ENCODE measurements at regions not wholly inside any gene's neighbourhood (a gene's known extent, or its start where the extent isn't known, plus 50 kb on each side); places are given as distances from the start of the nearest gene placed in this dataset.

- no peak for DNase-seq
Measured at GRCh38 chr7:119392-120163, 72.8 kb upstream of the FAM20C start.

- DNase-seq = no peak
Measured at GRCh38 chr7:120164-120991, 72.0 kb upstream of the FAM20C start.

- DNase-seq = no peak
Measured at GRCh38 chr7:121002-121785, 71.2 kb upstream of the FAM20C start.

GRCh38 chr7:123237-123636 lies 69.1 kb upstream of the FAM20C start:
- DNase-seq = no peak

- no peak for DNase-seq
Measured at GRCh38 chr7:124130-124949, 68.0 kb upstream of the FAM20C start.

- DNase-seq = no peak
Measured at GRCh38 chr7:125061-125475, 67.3 kb upstream of the FAM20C start.

GRCh38 chr7:125661-126060 lies 66.7 kb upstream of the FAM20C start:
- DNase-seq = no peak

- no peak for DNase-seq
Measured at GRCh38 chr7:126368-126767, 66.0 kb upstream of the FAM20C start.

- DNase-seq = no peak
Measured at GRCh38 chr7:127064-127598, 65.2 kb upstream of the FAM20C start.

GRCh38 chr7:128171-129080 lies 63.9 kb upstream of the FAM20C start:
- no peak for DNase-seq

- DNase-seq = no peak
Measured at GRCh38 chr7:129366-130221, 62.8 kb upstream of the FAM20C start.

GRCh38 chr7:130222-130572 lies 62.2 kb upstream of the FAM20C start:
- no peak for DNase-seq

- DNase-seq = no peak
Measured at GRCh38 chr7:130875-131780, 61.2 kb upstream of the FAM20C start.

- peak in 1 of 2 donors; percentile 58 for DNase-seq
Measured at GRCh38 chr7:131781-132482, 60.4 kb upstream of the FAM20C start.

GRCh38 chr7:132899-133298 lies 59.5 kb upstream of the FAM20C start:
- DNase-seq = no peak

- DNase-seq = no peak
Measured at GRCh38 chr7:133470-133869, 58.9 kb upstream of the FAM20C start.

- DNase-seq = no peak
Measured at GRCh38 chr7:134029-134428, 58.3 kb upstream of the FAM20C start.
